Pancreas (tissue), 10 donors: ENCODE measurements at regions not wholly inside any gene's neighbourhood (a gene's known extent, or its start where the extent isn't known, plus 50 kb on each side); places are given as distances from the start of the nearest gene placed in this dataset.

ENCODE experiments used
- ATAC-seq, 4 donors: fragments of 200-7000 bp; cut with Tn5 transposase; one replicate each; pipeline versions ENCODE4 v1.8.0 to v1.9.1; 2020; ENCODE audit warnings: mild to moderate bottlenecking in 4 of 4, moderate library complexity in 4 of 4
- DNase-seq, 6 donors: peaks; one replicate each; pipeline ENCODE4 v3.0.0-alpha.2; 2020
- FAIRE-seq: peaks from 2 replicates; lab custom pipeline; 2012; peaks lifted over from hg19 to GRCh38; lab: Jason Lieb, UNC
- H3K27ac ChIP-seq, 4 donors: fragments of 200-600 bp; sonication (generic); 1 replicate in 3 of 4; 2 replicates in 1 of 4; pipeline versions ENCODE4 v1.5.0 to v1.8.0; 2020
- H3K27me3 ChIP-seq, 4 donors: fragments of 200-600 bp; one replicate each; pipeline ENCODE4 v1.8.0; 2021
- H3K36me3 ChIP-seq, 3 donors: fragments of 200-600 bp; sonication (generic) in 1 of 3; one replicate each; pipeline versions ENCODE4 v1.5.0 to v1.8.0; 2020 to 2021
- H3K4me1 ChIP-seq, 3 donors: fragments of 200-600 bp; one replicate each; pipeline ENCODE4 v1.8.0; 2021
- H3K4me3 ChIP-seq, 4 donors: fragments of 200-600 bp; sonication (generic) in 2 of 4; one replicate each; pipeline versions ENCODE4 v1.5.0 to v1.8.0; 2020 to 2021
- H3K9me3 ChIP-seq, 4 donors: fragments of 200-600 bp; one replicate each; pipeline ENCODE4 v1.8.0; 2021
- WGBS, 2 donors: extraction: QIAGEN DNeasy Blood & Tissue Kit; methylation state at CpG; one replicate each; pipeline ENCODE4 v1.1.7; 2013; 5-methylcytosine and 5-hydroxymethylcytosine counted together
- intact Hi-C, 3 donors: fragments of 100-400 bp; cut with DNase I; formaldehyde crosslinking; loops; one replicate each; pipeline versions ENCODE4 v1.11.1 to v1.14.2; 2022
- TF ChIP-seq, protein P1 (sequence below), 4 donors: fragments of 200-600 bp; sonication (generic) in 3 of 4; IDR thresholded peaks; one replicate each; pipeline versions ENCODE4 v1.5.0 to v1.8.0; 2021; ENCODE audit warnings: antibody characterized with exemption in 4 of 4
- donor health status: healthy with polysubstance abuse.
- donor health status: DM: no; HTN: no; CAD: no; lungs with moderate emphysema.
- donor health status: DM: no; HTN: no; CAD: no.
- donor health status: control.
- donor health status: control.
- donor health status: Bipolar disorder and iron deficiency.
- donor health status: DM: yes; HTN: yes; CAD: no.
- donor health status: DM: no; HTN: no; CAD: no.
- donor health status: DM: no; HTN: no; CAD: no.
- donor health status: DM: yes; HTN: yes; CAD: no.

DNA sequence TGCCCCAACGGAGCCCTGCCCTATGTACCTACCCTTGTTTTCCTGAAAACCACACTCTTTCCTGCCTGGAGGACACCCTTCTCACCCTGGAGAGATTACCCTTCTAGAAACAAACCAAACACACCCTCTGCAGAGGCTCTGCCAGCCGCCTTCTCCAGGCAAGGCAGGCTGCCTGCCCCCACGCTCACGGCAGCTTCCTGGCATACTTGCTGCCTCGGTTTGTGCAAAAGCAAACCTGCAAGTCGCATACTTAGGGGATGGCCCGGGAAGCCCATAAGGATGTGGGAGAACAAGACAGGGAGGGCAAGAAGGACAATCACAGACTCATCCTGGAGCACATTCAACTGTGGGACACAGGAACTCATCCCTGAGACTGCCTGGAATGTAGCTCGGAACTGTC lies 154.0 kb upstream of the DIO3 start:
- Histone ChIP-seq H3K27me3 (no peaks in the 10 kb centered on the region), H3K4me3 (no peak overlapping the region), H3K27ac (no peak overlapping the region), H3K4me1 (peaks cover 9 to 11% (median 9%) of the 10 kb centered on the region in 3 donors), H3K36me3 (no peaks in the 10 kb centered on the region), H3K9me3 (no peaks in the 10 kb centered on the region)
- WGBS, 2 donors, result 87 to 91% methylated on average over 8 of the region's 8 CpGs
- TF ChIP-seq, protein P1, sequence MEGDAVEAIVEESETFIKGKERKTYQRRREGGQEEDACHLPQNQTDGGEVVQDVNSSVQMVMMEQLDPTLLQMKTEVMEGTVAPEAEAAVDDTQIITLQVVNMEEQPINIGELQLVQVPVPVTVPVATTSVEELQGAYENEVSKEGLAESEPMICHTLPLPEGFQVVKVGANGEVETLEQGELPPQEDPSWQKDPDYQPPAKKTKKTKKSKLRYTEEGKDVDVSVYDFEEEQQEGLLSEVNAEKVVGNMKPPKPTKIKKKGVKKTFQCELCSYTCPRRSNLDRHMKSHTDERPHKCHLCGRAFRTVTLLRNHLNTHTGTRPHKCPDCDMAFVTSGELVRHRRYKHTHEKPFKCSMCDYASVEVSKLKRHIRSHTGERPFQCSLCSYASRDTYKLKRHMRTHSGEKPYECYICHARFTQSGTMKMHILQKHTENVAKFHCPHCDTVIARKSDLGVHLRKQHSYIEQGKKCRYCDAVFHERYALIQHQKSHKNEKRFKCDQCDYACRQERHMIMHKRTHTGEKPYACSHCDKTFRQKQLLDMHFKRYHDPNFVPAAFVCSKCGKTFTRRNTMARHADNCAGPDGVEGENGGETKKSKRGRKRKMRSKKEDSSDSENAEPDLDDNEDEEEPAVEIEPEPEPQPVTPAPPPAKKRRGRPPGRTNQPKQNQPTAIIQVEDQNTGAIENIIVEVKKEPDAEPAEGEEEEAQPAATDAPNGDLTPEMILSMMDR (IDR thresholded peaks at IDR 0.05), result no peak
- no peak for FAIRE-seq
- DNase-seq, result no peak
- no peak for ATAC-seq
- intact Hi-C loops, result no loop called here

DNA sequence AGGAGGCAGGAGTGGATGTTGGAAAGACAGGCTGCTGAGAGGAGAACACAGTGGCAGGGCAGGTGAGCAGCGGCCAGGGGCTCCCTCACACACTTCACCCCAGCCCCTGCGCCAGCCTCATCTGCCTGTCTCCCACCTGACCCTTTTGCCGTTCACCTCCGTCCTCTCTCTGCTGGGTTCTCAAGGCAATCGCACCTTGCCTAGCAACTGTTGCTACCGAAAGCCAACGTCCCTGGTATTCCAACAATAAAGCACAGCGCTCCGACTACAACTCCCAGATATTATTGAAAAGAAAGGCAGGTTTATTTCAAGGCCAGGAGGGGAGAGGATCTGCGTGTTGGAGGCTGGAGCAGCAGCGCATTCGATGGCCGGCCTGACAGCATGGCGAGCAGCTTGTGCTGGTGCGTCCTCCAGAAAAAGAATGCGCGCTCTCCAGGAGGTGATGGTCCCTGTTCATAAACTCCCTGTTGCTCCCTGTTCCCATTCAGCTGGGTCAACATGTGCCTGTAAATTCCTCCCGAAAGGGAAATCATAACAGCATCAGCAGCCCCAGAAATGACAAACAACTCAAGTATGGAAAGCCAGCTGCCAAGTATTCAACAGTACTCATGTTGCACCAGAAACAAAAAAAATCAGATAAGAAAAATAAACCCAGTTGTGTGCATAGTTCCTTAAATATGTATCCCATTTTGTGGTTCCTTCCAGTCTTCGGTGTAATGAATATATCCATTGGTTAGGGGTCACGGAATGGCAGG lies 153.0 kb upstream of the DIO3 start:
- FAIRE-seq (no peak), DNase-seq (no peak), ATAC-seq (peak in 1 of 4 donors; percentile 11)
- no peaks in the 10 kb centered on the region for H3K27me3 ChIP-seq
- no peak overlapping the region for H3K27ac ChIP-seq
- intact Hi-C loops, result no loop called here
- peaks cover 11 to 12% (median 11%) of the 10 kb centered on the region in 3 donors for H3K4me1 ChIP-seq
- 77 to 86% methylated on average over 20 of the region's 20 CpGs for WGBS, 2 donors
- H3K36me3 ChIP-seq, result no peaks in the 10 kb centered on the region
- TF ChIP-seq, protein P1 (IDR thresholded peaks at IDR 0.05), result no peak
- no peak overlapping the region for H3K4me3 ChIP-seq
- no peaks in the 10 kb centered on the region for H3K9me3 ChIP-seq

- no peak for DNase-seq
- ATAC-seq, result no peak
- H3K27ac ChIP-seq, result no peak overlapping the region
These were observed 152.2 kb upstream of the DIO3 start for GRCh38 chr14:101409006-101409543.

GRCh38 chr14:101410126-101410525 lies 151.2 kb upstream of the DIO3 start:
- WGBS, 2 donors, result 65% methylated on average over 5 of the region's 5 CpGs
- no peak overlapping the region for H3K4me3 ChIP-seq
- H3K27me3 ChIP-seq, result no peaks in the 10 kb centered on the region
- ATAC-seq, result no peak
- no peak for DNase-seq
- TF ChIP-seq, protein P1 (IDR thresholded peaks at IDR 0.05), result no peak
- no peaks in the 10 kb centered on the region for H3K9me3 ChIP-seq
- H3K4me1 ChIP-seq, result peaks cover 11 to 12% (median 11%) of the 10 kb centered on the region in 3 donors
- H3K36me3 ChIP-seq, result no peaks in the 10 kb centered on the region
- no peak overlapping the region for H3K27ac ChIP-seq
- FAIRE-seq, result no peak
- intact Hi-C loops, result no loop called here

More at GRCh38 chr14:101409006-101409543, 152.2 kb upstream of the DIO3 start:
- Histone ChIP-seq H3K4me3 (no peak overlapping the region), H3K4me1 (peaks cover 11 to 12% (median 11%) of the 10 kb centered on the region in 3 donors), H3K9me3 (no peaks in the 10 kb centered on the region), H3K27me3 (no peaks in the 10 kb centered on the region), H3K36me3 (no peaks in the 10 kb centered on the region)
- TF ChIP-seq, protein P1 (IDR thresholded peaks at IDR 0.05), result no peak
- 92 to 94% methylated on average over 19 of the region's 19 CpGs for WGBS, 2 donors
- FAIRE-seq, result no peak
- intact Hi-C loops, result no loop called here

GRCh38 chr14:101411151-101411550 lies 150.1 kb upstream of the DIO3 start:
- 94 to 96% methylated on average over 9 of the region's 9 CpGs for WGBS, 2 donors
- FAIRE-seq, result no peak
- no peaks in the 10 kb centered on the region for H3K9me3 ChIP-seq
- no peak overlapping the region for H3K4me3 ChIP-seq
- no peak overlapping the region for H3K27ac ChIP-seq
- H3K27me3 ChIP-seq, result no peaks in the 10 kb centered on the region
- TF ChIP-seq, protein P1 (IDR thresholded peaks at IDR 0.05), result no peak
- H3K4me1 ChIP-seq, result peaks cover 11 to 12% (median 11%) of the 10 kb centered on the region in 3 donors
- no peaks in the 10 kb centered on the region for H3K36me3 ChIP-seq
- no peak for DNase-seq
- intact Hi-C loops, result no loop called here
- ATAC-seq, result no peak
